ENCODE measurements at regions not wholly inside any gene's neighbourhood (a gene's known extent, or its start where the extent isn't known, plus 50 kb on each side); places are given as distances from the start of the nearest gene placed in this dataset.

DNA sequence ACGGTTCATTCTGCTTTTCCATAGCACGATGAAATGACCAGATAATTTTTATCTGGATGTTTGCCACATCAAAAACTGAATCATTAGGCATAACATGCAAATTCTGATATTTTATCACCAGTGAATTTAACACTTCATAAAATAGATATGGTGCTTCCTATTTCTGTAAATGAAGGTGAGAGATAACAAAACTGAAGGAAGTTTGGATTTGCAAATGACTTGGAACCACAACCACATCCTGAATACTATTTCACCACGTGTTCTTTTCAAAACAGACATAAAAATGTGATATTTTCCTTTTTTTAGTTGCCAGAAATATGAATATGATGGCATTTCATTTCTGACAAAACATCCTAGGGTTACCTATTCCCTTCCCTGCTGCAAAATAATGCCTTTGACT, 146.1 kb downstream of the EDN1 start:
- TF ChIP-seq, protein P1, sequence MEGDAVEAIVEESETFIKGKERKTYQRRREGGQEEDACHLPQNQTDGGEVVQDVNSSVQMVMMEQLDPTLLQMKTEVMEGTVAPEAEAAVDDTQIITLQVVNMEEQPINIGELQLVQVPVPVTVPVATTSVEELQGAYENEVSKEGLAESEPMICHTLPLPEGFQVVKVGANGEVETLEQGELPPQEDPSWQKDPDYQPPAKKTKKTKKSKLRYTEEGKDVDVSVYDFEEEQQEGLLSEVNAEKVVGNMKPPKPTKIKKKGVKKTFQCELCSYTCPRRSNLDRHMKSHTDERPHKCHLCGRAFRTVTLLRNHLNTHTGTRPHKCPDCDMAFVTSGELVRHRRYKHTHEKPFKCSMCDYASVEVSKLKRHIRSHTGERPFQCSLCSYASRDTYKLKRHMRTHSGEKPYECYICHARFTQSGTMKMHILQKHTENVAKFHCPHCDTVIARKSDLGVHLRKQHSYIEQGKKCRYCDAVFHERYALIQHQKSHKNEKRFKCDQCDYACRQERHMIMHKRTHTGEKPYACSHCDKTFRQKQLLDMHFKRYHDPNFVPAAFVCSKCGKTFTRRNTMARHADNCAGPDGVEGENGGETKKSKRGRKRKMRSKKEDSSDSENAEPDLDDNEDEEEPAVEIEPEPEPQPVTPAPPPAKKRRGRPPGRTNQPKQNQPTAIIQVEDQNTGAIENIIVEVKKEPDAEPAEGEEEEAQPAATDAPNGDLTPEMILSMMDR (IDR thresholded peaks at IDR 0.05; ENCODE audit: low read length), result no peak
- no peak for TF ChIP-seq EZH2 (IDR thresholded peaks at IDR 0.05; ENCODE audit: borderline replicate concordance, low read length)
